GM12878 (cell line): ENCODE measurements at regions not wholly inside any gene's neighbourhood (a gene's known extent, or its start where the extent isn't known, plus 50 kb on each side); places are given as distances from the start of the nearest gene placed in this dataset.

ENCODE experiments used
- ATAC-seq: fragments of 200-7000 bp; cut with Tn5 transposase; 3 replicates; pipeline ENCODE4 v1.9.1; 2020; ENCODE audit warnings: mild to moderate bottlenecking, moderate library complexity
- BruUV-seq: library from RNA; stranded (reverse); fragments of 400-500 nt; replicated peaks from 2 replicates; lab custom pipeline; 2021; lab: Mats Ljungman, UMichigan
- CTCF ChIA-PET: fragments of 300-600 bp; sonication (Branson Sonifier 250); formaldehyde crosslinking; extraction: SDS; loops from one replicate; lab custom pipeline; 2021; ENCODE audit warnings: inconsistent platforms; lab: Yijun Ruan, JAX
- POLR2A ChIA-PET: fragments of 350-600 bp; formaldehyde crosslinking; extraction: SDS; loops from one replicate; lab custom pipeline; 2021; ENCODE audit warnings: inconsistent platforms; lab: Charles Lee
- RAD21 ChIA-PET: fragments of 300-600 bp; sonication (Branson Sonifier 250); formaldehyde crosslinking; loops from one replicate; lab custom pipeline; 2023; ENCODE audit warnings: antibody characterized with exemption; ENCODE audit not compliant: unreplicated experiment; lab: Charles Lee
- SMC1A ChIA-PET: fragments of 300-600 bp; sonication (Branson Sonifier 250); formaldehyde crosslinking; loops from one replicate; lab custom pipeline; 2023; ENCODE audit not compliant: unreplicated experiment, uncharacterized antibody; lab: Charles Lee
- DNase-seq: peaks from one replicate; pipeline ENCODE4 v3.0.0-alpha.2; 2011; ENCODE audit warnings: low read depth, low spot score
- FAIRE-seq: peaks from 3 replicates; lab custom pipeline; 2011; peaks lifted over from hg19 to GRCh38; lab: Jason Lieb, UNC
- H2AFZ ChIP-seq: 2 replicates; pipeline ENCODE4 v1.6.0; 2011; ENCODE audit warnings: low read depth, low read length, control low read depth; ENCODE audit not compliant: control insufficient read depth
- H3K27ac ChIP-seq: 2 replicates; pipeline ENCODE4 v1.5.1; 2011; ENCODE audit warnings: control low read depth; ENCODE audit not compliant: control insufficient read depth, insufficient read depth
- H3K27me3 ChIP-seq, 2 experiments: replicated peaks in 1 of 2; 2 replicates each; pipeline versions ENCODE4 v1.6.0 to v1.6.1; 2011; ENCODE audit warnings: low read length in 1 of 2; ENCODE audit not compliant: control insufficient read depth in 2 of 2, insufficient read depth in 2 of 2
- H3K36me3 ChIP-seq, 2 experiments: 2 replicates each; pipeline ENCODE4 v1.5.1; 2011; ENCODE audit warnings: low read length in 1 of 2; ENCODE audit not compliant: control insufficient read depth in 2 of 2, insufficient read depth in 2 of 2
- H3K4me1 ChIP-seq: 2 replicates; pipeline ENCODE4 v1.6.1; 2011; ENCODE audit warnings: mild to moderate bottlenecking, low read length, moderate library complexity, mixed read lengths; ENCODE audit not compliant: control insufficient read depth, insufficient read depth
- H3K4me2 ChIP-seq: 2 replicates; pipeline ENCODE4 v1.6.0; 2011; ENCODE audit warnings: control low read depth; ENCODE audit not compliant: control insufficient read depth, insufficient read depth
- H3K4me3 ChIP-seq: fragments of 200-600 bp; sonication (generic); 2 replicates; pipeline ENCODE4 v1.5.1; 2016
- H3K79me2 ChIP-seq: 2 replicates; pipeline ENCODE4 v1.6.0; 2011; ENCODE audit warnings: low read length; ENCODE audit not compliant: control insufficient read depth, insufficient read depth
- H3K9ac ChIP-seq: 2 replicates; pipeline ENCODE4 v1.8.0; 2011; ENCODE audit warnings: low read length, control low read depth, mixed read lengths; ENCODE audit not compliant: control insufficient read depth, insufficient read depth
- H3K9me3 ChIP-seq: replicated peaks from 3 replicates; pipeline ENCODE4 v1.5.1; 2011; ENCODE audit warnings: mild to moderate bottlenecking, low read length; ENCODE audit not compliant: control insufficient read depth, insufficient read depth
- H4K20me1 ChIP-seq: 2 replicates; pipeline ENCODE4 v1.6.0; 2011; ENCODE audit not compliant: control insufficient read depth, insufficient read depth
- BHLHE40 ChIP-seq, 2 experiments: fragments of 450-650 bp in 1 of 2; IDR thresholded peaks; 2 replicates each; pipeline ENCODE4 v1.6.1; 2011 to 2017; ENCODE audit warnings: low read depth in 2 of 2, borderline replicate concordance in 1 of 2, improper control_type of control experiment in 1 of 2, low read length in 1 of 2, mild to moderate bottlenecking in 1 of 2
- BMI1 ChIP-seq: fragments of 450-650 bp; IDR thresholded peaks from 2 replicates; pipeline ENCODE4 v1.6.1; 2016; ENCODE audit warnings: mild to moderate bottlenecking, moderate library complexity, borderline replicate concordance
- CEBPB ChIP-seq, 2 experiments: fragments of 150-350 bp in 1 of 2; IDR thresholded peaks; 2 replicates each; pipeline ENCODE4 v1.6.1; 2012 to 2014; ENCODE audit warnings: low read depth in 2 of 2, low read length in 2 of 2, borderline replicate concordance in 1 of 2, inconsistent platforms in 1 of 2
- JUND ChIP-seq: IDR thresholded peaks from 2 replicates; pipeline ENCODE4 v1.6.1; 2012; ENCODE audit warnings: low read depth, mild to moderate bottlenecking, low read length, improper control_type of control experiment, moderate library complexity
- SMC3 ChIP-seq: IDR thresholded peaks from 2 replicates; pipeline ENCODE4 v1.6.1; 2011; ENCODE audit warnings: low read length, improper control_type of control experiment, borderline replicate concordance
- ZSCAN29 ChIP-seq: fragments of 450-650 bp; IDR thresholded peaks from 2 replicates; pipeline ENCODE4 v1.6.1; 2017; ENCODE audit warnings: mild to moderate bottlenecking, moderate library complexity
- WGBS: methylation state at CpG from one replicate; pipeline ENCODE4 v1.1.6; 2016; ENCODE audit warnings: low lambda C conversion rate; ENCODE audit not compliant: insufficient replicate concordance, insufficient coverage; ENCODE audit errors: missing lambda C conversion rate; 5-methylcytosine and 5-hydroxymethylcytosine counted together
- in situ Hi-C: fragments of 300-500 bp; cut with MboI; formaldehyde crosslinking; loops from 9 replicates; pipeline ENCODE4 v1.14.3; 2018; ENCODE audit warnings: mixed read lengths
- intact Hi-C: fragments of 100-400 bp; cut with micrococcal nuclease; formaldehyde crosslinking; loops from one replicate; pipeline ENCODE4 v1.14.2; 2022; ENCODE audit not compliant: unreplicated experiment
- TF ChIP-seq, protein P1 (sequence below): fragments of 450-650 bp; IDR thresholded peaks from 2 replicates; pipeline ENCODE4 v1.6.1; 2017; ENCODE audit warnings: low read depth, mild to moderate bottlenecking, moderate library complexity
- TF ChIP-seq, protein P2 (sequence below): IDR thresholded peaks from 2 replicates; pipeline ENCODE4 v1.6.1; 2011; ENCODE audit warnings: low read depth, low read length, improper control_type of control experiment, borderline replicate concordance
- TF ChIP-seq, protein P3 (sequence below): fragments of 450-650 bp; formaldehyde crosslinking; IDR thresholded peaks from 2 replicates; pipeline ENCODE4 v1.4.0; 2022; ENCODE audit warnings: mild to moderate bottlenecking, moderate library complexity

DNA sequence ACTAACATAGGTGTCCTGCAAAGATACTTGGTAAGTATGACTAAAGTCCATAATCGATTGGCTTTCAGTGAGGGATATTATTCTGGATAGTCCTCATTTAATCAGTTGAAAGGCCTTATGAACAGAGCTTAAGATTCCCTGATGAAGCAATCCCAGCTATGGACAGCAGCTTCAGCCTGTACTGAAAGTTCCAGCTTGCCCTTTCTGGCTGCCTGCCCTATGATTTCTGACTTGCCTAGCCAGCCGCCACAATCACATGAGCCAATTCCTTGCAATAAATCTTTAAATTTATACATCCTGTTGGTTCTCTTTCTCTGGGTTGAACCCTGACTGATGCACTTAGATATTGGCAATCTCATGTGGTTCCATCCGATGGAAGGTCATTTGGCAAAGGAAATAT, 759.0 kb upstream of the API5 start:
- ChIA-PET POLR2A (no interaction called here), SMC1A (no interaction called here), CTCF (no interaction called here), RAD21 (no interaction called here)
- no peak for FAIRE-seq
- intact Hi-C loops, result no loop called here
- in situ Hi-C loops, result no loop called here
- H3K9me3 ChIP-seq, result no peaks in the 10 kb centered on the region
- H3K4me3 ChIP-seq, result no peak overlapping the region
- no peak overlapping the region for H3K4me2 ChIP-seq
- no peak overlapping the region for H3K9ac ChIP-seq
- H4K20me1 ChIP-seq, result no peaks in the 10 kb centered on the region
- WGBS, result 15% methylated on average over 3 of the region's 3 CpGs
- TF ChIP-seq BMI1 (no peak), SMC3 (no peak), ZSCAN29 (no peak), JUND (no peak), CEBPB (IDR thresholded peaks at IDR 0.05; ENCODE audit: borderline replicate concordance in 1 of 2, low read depth in 2 of 2, low read length in 2 of 2) (no peak), BHLHE40 (IDR thresholded peaks at IDR 0.05; ENCODE audit: borderline replicate concordance in 1 of 2, low read depth in 2 of 2, low read length in 1 of 2) (no peak)
- TF ChIP-seq, protein P1, sequence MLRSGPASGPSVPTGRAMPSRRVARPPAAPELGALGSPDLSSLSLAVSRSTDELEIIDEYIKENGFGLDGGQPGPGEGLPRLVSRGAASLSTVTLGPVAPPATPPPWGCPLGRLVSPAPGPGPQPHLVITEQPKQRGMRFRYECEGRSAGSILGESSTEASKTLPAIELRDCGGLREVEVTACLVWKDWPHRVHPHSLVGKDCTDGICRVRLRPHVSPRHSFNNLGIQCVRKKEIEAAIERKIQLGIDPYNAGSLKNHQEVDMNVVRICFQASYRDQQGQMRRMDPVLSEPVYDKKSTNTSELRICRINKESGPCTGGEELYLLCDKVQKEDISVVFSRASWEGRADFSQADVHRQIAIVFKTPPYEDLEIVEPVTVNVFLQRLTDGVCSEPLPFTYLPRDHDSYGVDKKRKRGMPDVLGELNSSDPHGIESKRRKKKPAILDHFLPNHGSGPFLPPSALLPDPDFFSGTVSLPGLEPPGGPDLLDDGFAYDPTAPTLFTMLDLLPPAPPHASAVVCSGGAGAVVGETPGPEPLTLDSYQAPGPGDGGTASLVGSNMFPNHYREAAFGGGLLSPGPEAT, result no peak
- TF ChIP-seq, protein P2, sequence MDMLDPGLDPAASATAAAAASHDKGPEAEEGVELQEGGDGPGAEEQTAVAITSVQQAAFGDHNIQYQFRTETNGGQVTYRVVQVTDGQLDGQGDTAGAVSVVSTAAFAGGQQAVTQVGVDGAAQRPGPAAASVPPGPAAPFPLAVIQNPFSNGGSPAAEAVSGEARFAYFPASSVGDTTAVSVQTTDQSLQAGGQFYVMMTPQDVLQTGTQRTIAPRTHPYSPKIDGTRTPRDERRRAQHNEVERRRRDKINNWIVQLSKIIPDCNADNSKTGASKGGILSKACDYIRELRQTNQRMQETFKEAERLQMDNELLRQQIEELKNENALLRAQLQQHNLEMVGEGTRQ, result no peak
- TF ChIP-seq, protein P3, sequence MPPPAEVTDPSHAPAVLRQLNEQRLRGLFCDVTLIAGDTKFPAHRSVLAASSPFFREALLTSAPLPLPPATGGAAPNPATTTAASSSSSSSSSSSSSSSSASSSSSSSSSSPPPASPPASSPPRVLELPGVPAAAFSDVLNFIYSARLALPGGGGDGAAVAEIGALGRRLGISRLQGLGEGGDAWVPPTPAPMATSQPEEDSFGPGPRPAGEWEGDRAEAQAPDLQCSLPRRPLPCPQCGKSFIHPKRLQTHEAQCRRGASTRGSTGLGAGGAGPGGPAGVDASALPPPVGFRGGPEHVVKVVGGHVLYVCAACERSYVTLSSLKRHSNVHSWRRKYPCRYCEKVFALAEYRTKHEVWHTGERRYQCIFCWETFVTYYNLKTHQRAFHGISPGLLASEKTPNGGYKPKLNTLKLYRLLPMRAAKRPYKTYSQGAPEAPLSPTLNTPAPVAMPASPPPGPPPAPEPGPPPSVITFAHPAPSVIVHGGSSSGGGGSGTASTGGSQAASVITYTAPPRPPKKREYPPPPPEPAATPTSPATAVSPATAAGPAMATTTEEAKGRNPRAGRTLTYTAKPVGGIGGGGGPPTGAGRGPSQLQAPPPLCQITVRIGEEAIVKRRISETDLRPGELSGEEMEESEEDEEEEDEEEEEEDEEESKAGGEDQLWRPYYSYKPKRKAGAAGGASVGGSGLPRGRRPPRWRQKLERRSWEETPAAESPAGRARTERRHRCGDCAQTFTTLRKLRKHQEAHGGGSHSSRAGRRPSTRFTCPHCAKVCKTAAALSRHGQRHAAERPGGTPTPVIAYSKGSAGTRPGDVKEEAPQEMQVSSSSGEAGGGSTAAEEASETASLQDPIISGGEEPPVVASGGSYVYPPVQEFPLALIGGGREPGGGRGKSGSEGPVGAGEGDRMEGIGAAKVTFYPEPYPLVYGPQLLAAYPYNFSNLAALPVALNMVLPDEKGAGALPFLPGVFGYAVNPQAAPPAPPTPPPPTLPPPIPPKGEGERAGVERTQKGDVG (CRISPR knock-in tag), result no peak
- ATAC-seq, result no peak
- no peaks in the 10 kb centered on the region for H3K27me3 ChIP-seq
- BruUV-seq, result no TSS peak
- no peak overlapping the region for H3K27ac ChIP-seq
- H3K4me1 ChIP-seq, result no peaks in the 10 kb centered on the region
- no peaks in the 10 kb centered on the region for H3K79me2 ChIP-seq
- H3K36me3 ChIP-seq, result no peaks in the 10 kb centered on the region
- H2AFZ ChIP-seq, result no peak overlapping the region
- DNase-seq, result no peak
